Endodermal cell (in vitro differentiated cells): ENCODE measurements at regions not wholly inside any gene's neighbourhood (a gene's known extent, or its start where the extent isn't known, plus 50 kb on each side); places are given as distances from the start of the nearest gene placed in this dataset.
"Not testable (repeated sequence)": the region's sequence is repeated elsewhere in the genome, so short reads cannot be mapped to it uniquely, and the experiment has no call there.

Source experiments
- DNase-seq: peaks from one replicate; pipeline ENCODE4 v3.0.0-alpha.2; 2017
- H3K27ac ChIP-seq: 2 replicates; pipeline ENCODE4 v1.5.1; 2013; ENCODE audit warnings: mild to moderate bottlenecking, low read depth, low read length, moderate library complexity
- H3K27me3 ChIP-seq: 2 replicates; pipeline ENCODE4 v1.6.1; 2013; ENCODE audit warnings: mild to moderate bottlenecking, low read length, moderate library complexity; ENCODE audit not compliant: insufficient read depth, control insufficient read depth, poor library complexity, severe bottlenecking
- H3K36me3 ChIP-seq: 2 replicates; pipeline ENCODE4 v1.7.0; 2013; ENCODE audit warnings: mild to moderate bottlenecking, low read length, moderate library complexity; ENCODE audit not compliant: control insufficient read depth, insufficient read depth
- H3K4me1 ChIP-seq: one replicate; pipeline ENCODE4 v1.7.0; 2013; ENCODE audit warnings: low read length; ENCODE audit not compliant: control insufficient read depth, insufficient read depth
- H3K4me3 ChIP-seq: 2 replicates; pipeline ENCODE4 v1.5.1; 2013; ENCODE audit warnings: mild to moderate bottlenecking, low read length, moderate library complexity
- H3K9ac ChIP-seq: 2 replicates; pipeline ENCODE4 v1.6.1; 2013; ENCODE audit warnings: mild to moderate bottlenecking, low read length, moderate library complexity; ENCODE audit not compliant: poor library complexity, severe bottlenecking; ENCODE audit errors: extremely low read depth
- H3K9me3 ChIP-seq: 2 replicates; pipeline ENCODE4 v1.6.1; 2013; ENCODE audit warnings: mild to moderate bottlenecking, low read length, moderate library complexity; ENCODE audit not compliant: control insufficient read depth
- H3K27ac Mint-ChIP-seq: 2 replicates; pipeline ENCODE4 v1.8.0; 2020; ENCODE audit warnings: mixed read lengths
- H3K27me3 Mint-ChIP-seq: 2 replicates; pipeline ENCODE4 v1.8.0; 2021; ENCODE audit warnings: mild to moderate bottlenecking, mixed read lengths; ENCODE audit not compliant: insufficient read depth
- H3K36me3 Mint-ChIP-seq: 2 replicates; pipeline ENCODE4 v1.8.0; 2020; ENCODE audit warnings: low read depth, mixed read lengths
- H3K4me1 Mint-ChIP-seq: 2 replicates; pipeline ENCODE4 v1.8.0; 2020; ENCODE audit warnings: mixed read lengths
- H3K4me3 Mint-ChIP-seq: 2 replicates; pipeline ENCODE4 v1.8.0; 2020; ENCODE audit warnings: mild to moderate bottlenecking, moderate library complexity, mixed read lengths
- H3K9me3 Mint-ChIP-seq: 2 replicates; pipeline ENCODE4 v1.8.0; 2020; ENCODE audit warnings: mild to moderate bottlenecking, mixed read lengths
- WGBS, 2 experiments: methylation state at CpG; one replicate each; pipeline versions ENCODE4 v1.1.5 to v1.1.7; 2013; ENCODE audit warnings: missing lambda C conversion rate in 2 of 2, mixed read lengths in 1 of 2; ENCODE audit not compliant: insufficient coverage in 1 of 2, insufficient read length in 1 of 2; 5-methylcytosine and 5-hydroxymethylcytosine counted together
- TF ChIP-seq, protein P1 (sequence below): fragments of 200-600 bp; sonication (generic); conservative IDR thresholded peaks from 2 replicates; pipeline ENCODE4 v1.5.0; 2021; ENCODE audit warnings: antibody characterized with exemption, mild to moderate bottlenecking

DNA sequence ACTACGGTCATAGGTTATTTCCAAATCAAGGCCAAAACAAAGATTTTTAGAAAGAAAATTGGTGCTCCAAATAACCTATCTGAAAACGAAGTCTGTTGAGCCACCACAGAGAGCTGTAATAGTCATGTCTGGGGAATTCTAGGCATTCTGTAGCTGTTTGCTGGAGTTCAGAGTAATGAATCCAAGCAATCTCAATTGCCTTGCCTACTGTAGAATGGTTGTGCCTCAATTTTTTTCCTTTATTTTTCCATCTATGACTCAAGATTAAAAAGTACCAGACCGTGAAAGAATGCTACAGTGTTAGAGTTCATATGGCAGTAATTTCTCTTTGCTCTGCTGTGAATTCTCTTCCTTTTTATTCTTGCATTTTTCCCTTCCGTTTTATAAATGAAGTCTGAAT lies 1007.2 kb upstream of the ALCAM start:
- H3K27ac ChIP-seq: no peak overlapping the region

DNA sequence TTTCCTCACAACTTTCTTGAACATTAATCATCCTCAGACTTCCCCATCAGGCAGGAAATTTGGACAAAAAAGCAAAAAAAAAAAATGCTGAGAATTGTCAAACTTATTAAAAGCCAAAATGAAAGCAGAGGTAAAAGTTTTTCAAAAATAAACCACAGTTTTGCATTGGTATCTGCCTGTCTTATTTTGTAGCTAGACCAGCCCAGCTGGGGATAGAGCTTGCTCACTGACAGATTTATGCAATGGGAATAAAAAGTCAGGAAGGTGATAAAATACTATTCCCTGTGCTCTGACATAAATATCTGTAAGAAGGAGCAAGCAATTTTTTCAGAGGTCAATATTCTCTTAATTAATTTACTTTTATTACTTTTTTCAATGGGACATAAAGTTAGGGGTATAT lies 1006.7 kb upstream of the ALCAM start:
- no peak overlapping the region for H3K27ac ChIP-seq
- TF ChIP-seq, protein P1, sequence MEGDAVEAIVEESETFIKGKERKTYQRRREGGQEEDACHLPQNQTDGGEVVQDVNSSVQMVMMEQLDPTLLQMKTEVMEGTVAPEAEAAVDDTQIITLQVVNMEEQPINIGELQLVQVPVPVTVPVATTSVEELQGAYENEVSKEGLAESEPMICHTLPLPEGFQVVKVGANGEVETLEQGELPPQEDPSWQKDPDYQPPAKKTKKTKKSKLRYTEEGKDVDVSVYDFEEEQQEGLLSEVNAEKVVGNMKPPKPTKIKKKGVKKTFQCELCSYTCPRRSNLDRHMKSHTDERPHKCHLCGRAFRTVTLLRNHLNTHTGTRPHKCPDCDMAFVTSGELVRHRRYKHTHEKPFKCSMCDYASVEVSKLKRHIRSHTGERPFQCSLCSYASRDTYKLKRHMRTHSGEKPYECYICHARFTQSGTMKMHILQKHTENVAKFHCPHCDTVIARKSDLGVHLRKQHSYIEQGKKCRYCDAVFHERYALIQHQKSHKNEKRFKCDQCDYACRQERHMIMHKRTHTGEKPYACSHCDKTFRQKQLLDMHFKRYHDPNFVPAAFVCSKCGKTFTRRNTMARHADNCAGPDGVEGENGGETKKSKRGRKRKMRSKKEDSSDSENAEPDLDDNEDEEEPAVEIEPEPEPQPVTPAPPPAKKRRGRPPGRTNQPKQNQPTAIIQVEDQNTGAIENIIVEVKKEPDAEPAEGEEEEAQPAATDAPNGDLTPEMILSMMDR: no peak

More for the DNA sequence above, 1007.2 kb upstream of the ALCAM start:
- H3K9me3 Mint-ChIP-seq: no peaks in the 10 kb centered on the region
- TF ChIP-seq, protein P1: no peak
- H3K4me1 Mint-ChIP-seq: no peaks in the 10 kb centered on the region
- H3K27ac Mint-ChIP-seq: no peak overlapping the region
- no peaks in the 10 kb centered on the region for H3K36me3 Mint-ChIP-seq
- 80 to 81% methylated on average over 1 to 4 of the region's 4 CpGs for WGBS, 2 experiments
- DNase-seq: no peak
- Histone ChIP-seq H3K9me3 (no peaks in the 10 kb centered on the region), H3K4me1 (no peaks in the 10 kb centered on the region), H3K27me3 (no peaks in the 10 kb centered on the region), H3K36me3 (no peaks in the 10 kb centered on the region), H3K9ac (no peak overlapping the region), H3K4me3 (no peak overlapping the region)
- H3K27me3 Mint-ChIP-seq: no peaks in the 10 kb centered on the region
- H3K4me3 Mint-ChIP-seq: no peak overlapping the region

DNA sequence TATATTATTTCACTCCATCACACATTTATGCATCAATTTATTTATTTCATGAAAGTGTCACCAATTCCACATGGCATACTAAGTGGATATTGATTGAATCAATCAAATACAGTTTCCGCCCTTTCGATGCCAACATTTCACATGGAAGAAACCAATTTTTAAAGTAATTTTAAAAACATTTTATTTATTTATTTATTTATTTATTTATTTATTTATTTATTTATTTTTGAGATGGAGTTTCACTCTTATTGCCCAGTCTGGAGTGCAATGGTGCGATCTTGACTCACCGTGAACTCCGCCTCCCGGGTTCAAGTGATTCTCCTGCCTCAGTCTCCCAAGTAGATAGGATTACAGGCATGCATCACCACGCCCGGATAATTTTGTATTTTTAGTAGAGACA lies 1005.0 kb upstream of the ALCAM start:
- not testable (repeated sequence) for H3K9me3 Mint-ChIP-seq, DNase-seq, H3K27ac Mint-ChIP-seq, H3K4me1 Mint-ChIP-seq, H3K9me3 ChIP-seq, H3K36me3 ChIP-seq, H3K4me1 ChIP-seq, H3K27me3 ChIP-seq, H3K27me3 Mint-ChIP-seq, H3K27ac ChIP-seq, H3K9ac ChIP-seq, H3K4me3 ChIP-seq, H3K4me3 Mint-ChIP-seq, H3K36me3 Mint-ChIP-seq
- 94 to 99% methylated on average over 6 to 8 of the region's 8 CpGs for WGBS, 2 experiments

More for the DNA sequence above, 1006.7 kb upstream of the ALCAM start:
- H3K9me3 ChIP-seq: no peaks in the 10 kb centered on the region
- no peak overlapping the region for H3K9ac ChIP-seq
- H3K27ac Mint-ChIP-seq: no peak overlapping the region
- H3K9me3 Mint-ChIP-seq: no peaks in the 10 kb centered on the region
- H3K27me3 Mint-ChIP-seq: no peaks in the 10 kb centered on the region
- H3K4me1 Mint-ChIP-seq: no peaks in the 10 kb centered on the region
- H3K36me3 Mint-ChIP-seq: no peaks in the 10 kb centered on the region
- H3K4me3 ChIP-seq: no peak overlapping the region
- no peak for DNase-seq
- H3K36me3 ChIP-seq: no peaks in the 10 kb centered on the region
- no peak overlapping the region for H3K4me3 Mint-ChIP-seq
- no peaks in the 10 kb centered on the region for H3K27me3 ChIP-seq
- no peaks in the 10 kb centered on the region for H3K4me1 ChIP-seq

DNA sequence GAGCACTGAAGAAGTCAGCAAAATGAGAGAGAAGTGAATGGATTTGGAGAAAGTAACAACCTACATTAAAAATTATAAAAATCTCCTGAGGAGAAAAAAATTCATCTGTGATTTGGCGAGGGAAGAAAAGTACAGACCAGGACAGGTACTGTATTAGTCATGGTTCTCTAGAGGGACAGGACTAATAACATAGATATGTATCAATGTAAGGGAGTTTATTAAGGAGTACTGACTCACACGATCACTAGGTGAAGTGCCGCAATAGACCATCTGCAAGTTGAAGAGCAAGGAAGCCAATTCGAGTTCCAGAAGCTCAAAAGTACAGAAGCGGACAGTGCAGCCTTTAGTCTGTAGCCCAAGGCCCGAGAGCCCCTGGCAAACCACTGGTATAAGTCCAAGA lies 1004.4 kb upstream of the ALCAM start:
- Histone ChIP-seq H3K9me3 (no peaks in the 10 kb centered on the region), H3K27me3 (no peaks in the 10 kb centered on the region), H3K36me3 (no peaks in the 10 kb centered on the region), H3K27ac (no peak overlapping the region), H3K4me1 (no peaks in the 10 kb centered on the region), H3K9ac (no peak overlapping the region), H3K4me3 (no peak overlapping the region)
- Mint-ChIP-seq H3K27me3 (no peaks in the 10 kb centered on the region), H3K4me1 (no peaks in the 10 kb centered on the region), H3K4me3 (no peak overlapping the region), H3K36me3 (no peaks in the 10 kb centered on the region), H3K27ac (no peak overlapping the region), H3K9me3 (no peaks in the 10 kb centered on the region)
- WGBS, 2 experiments: 92 to 93% methylated on average over 6 of the region's 6 CpGs
- no peak for DNase-seq
- TF ChIP-seq, protein P1: no peak
